ENCODE measurements at regions not wholly inside any gene's neighbourhood (a gene's known extent, or its start where the extent isn't known, plus 50 kb on each side); places are given as distances from the start of the nearest gene placed in this dataset.

DNA sequence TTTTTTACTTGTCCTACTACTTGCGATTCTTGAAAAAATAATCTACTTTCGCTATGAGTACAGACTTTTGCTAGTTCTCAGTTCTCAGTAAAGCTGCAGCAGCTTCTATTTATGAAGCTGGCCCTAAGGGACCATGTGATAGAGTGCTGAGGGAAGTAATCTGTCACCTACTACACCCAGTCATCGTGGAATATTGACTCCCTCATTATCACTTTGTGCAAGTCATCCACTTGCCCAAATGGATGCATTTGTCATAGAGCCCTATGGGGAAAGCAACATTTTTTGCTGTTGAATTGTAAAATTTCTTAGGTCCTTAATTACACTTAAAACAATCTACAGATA is 1919.8 kb downstream of the SUCLG1 start:
- TF ChIP-seq, protein P1, sequence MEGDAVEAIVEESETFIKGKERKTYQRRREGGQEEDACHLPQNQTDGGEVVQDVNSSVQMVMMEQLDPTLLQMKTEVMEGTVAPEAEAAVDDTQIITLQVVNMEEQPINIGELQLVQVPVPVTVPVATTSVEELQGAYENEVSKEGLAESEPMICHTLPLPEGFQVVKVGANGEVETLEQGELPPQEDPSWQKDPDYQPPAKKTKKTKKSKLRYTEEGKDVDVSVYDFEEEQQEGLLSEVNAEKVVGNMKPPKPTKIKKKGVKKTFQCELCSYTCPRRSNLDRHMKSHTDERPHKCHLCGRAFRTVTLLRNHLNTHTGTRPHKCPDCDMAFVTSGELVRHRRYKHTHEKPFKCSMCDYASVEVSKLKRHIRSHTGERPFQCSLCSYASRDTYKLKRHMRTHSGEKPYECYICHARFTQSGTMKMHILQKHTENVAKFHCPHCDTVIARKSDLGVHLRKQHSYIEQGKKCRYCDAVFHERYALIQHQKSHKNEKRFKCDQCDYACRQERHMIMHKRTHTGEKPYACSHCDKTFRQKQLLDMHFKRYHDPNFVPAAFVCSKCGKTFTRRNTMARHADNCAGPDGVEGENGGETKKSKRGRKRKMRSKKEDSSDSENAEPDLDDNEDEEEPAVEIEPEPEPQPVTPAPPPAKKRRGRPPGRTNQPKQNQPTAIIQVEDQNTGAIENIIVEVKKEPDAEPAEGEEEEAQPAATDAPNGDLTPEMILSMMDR (conservative IDR thresholded peaks at IDR 0.05; ENCODE audit: low read depth, low read length) = no peak
- TF ChIP-seq EZH2 (IDR thresholded peaks at IDR 0.05; ENCODE audit: low read length, unreplicated experiment) = no peak
